NT2/D1 (cell line): ENCODE measurements at regions not wholly inside any gene's neighbourhood (a gene's known extent, or its start where the extent isn't known, plus 50 kb on each side); places are given as distances from the start of the nearest gene placed in this dataset.

Experiments
- DNase-seq: peaks from one replicate; pipeline ENCODE4 v3.0.0-alpha.2; 2011; ENCODE audit warnings: low read depth, low spot score
- H3K27me3 ChIP-seq: 2 replicates; pipeline ENCODE4 v1.6.0; 2011; ENCODE audit warnings: mild to moderate bottlenecking; ENCODE audit not compliant: insufficient read length, insufficient read depth
- H3K36me3 ChIP-seq: 2 replicates; pipeline ENCODE4 v1.6.1; 2011; ENCODE audit warnings: mild to moderate bottlenecking, low read length, mixed read lengths; ENCODE audit not compliant: insufficient read depth, insufficient read length
- H3K4me1 ChIP-seq: 2 replicates; pipeline ENCODE4 v1.5.1; 2011; ENCODE audit not compliant: insufficient read depth, insufficient read length
- H3K4me3 ChIP-seq: 2 replicates; pipeline ENCODE4 v1.5.1; 2011; ENCODE audit warnings: low read depth; ENCODE audit not compliant: insufficient read length
- H3K9ac ChIP-seq: 2 replicates; pipeline ENCODE4 v1.6.0; 2011; ENCODE audit warnings: low read depth; ENCODE audit not compliant: insufficient read length
- H3K9me3 ChIP-seq: 2 replicates; pipeline ENCODE4 v1.5.1; 2011; ENCODE audit warnings: mild to moderate bottlenecking, low read length; ENCODE audit not compliant: insufficient read depth
- SUZ12 ChIP-seq: IDR thresholded peaks from 2 replicates; pipeline ENCODE4 v1.6.1; 2011; ENCODE audit not compliant: insufficient read length, insufficient read depth; ENCODE audit errors: extremely low read depth
- YY1 ChIP-seq: IDR thresholded peaks from 2 replicates; pipeline ENCODE4 v1.6.1; 2011; ENCODE audit not compliant: insufficient read length, insufficient read depth
- ZNF274 ChIP-seq: IDR thresholded peaks from 2 replicates; pipeline ENCODE4 v1.6.1; 2011; ENCODE audit warnings: mild to moderate bottlenecking, low read depth, low read length

DNA sequence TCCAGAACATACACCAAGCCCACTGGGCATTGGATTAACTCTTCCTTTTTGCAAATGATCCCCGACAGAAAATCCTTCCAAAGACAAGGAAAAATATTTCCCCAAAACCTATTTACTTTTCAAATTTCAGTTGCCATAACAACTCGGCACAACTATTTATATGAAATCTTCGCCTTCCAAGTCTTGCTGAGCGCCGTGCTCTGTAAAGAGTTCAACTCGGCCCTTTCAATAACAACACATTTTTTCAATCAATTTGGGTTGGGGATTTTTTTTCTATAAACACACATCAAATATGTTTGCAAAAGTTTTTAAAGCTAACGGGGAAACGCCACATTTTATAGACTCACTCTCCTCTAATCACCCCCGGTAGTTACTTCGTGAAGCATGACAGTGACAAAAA is 333.8 kb downstream of the MN1 start:
- H3K27me3 ChIP-seq = peaks cover 3% of the 10 kb centered on the region

GRCh38 chr22:27468712-27469111 is 332.8 kb downstream of the MN1 start:
- no peak for TF ChIP-seq ZNF274
- TF ChIP-seq YY1 = no peak
- TF ChIP-seq SUZ12 = no peak
- Histone ChIP-seq H3K27me3 (peaks cover 3% of the 10 kb centered on the region), H3K36me3 (no peaks in the 10 kb centered on the region), H3K4me1 (peaks cover 7% of the 10 kb centered on the region), H3K4me3 (no peak overlapping the region), H3K9me3 (no peaks in the 10 kb centered on the region), H3K9ac (no peak overlapping the region)
- no peak for DNase-seq

More for the DNA sequence above, 333.8 kb downstream of the MN1 start:
- DNase-seq = no peak
- Histone ChIP-seq H3K4me1 (peaks cover 7% of the 10 kb centered on the region), H3K4me3 (no peak overlapping the region), H3K9me3 (no peaks in the 10 kb centered on the region), H3K9ac (no peak overlapping the region), H3K36me3 (no peaks in the 10 kb centered on the region)
- no peak for TF ChIP-seq ZNF274
- no peak for TF ChIP-seq SUZ12
- no peak for TF ChIP-seq YY1

- TF ChIP-seq ZNF274 (no peak), SUZ12 (no peak), YY1 (no peak)
These were observed 331.3 kb downstream of the MN1 start for GRCh38 chr22:27470169-27470772.

DNA sequence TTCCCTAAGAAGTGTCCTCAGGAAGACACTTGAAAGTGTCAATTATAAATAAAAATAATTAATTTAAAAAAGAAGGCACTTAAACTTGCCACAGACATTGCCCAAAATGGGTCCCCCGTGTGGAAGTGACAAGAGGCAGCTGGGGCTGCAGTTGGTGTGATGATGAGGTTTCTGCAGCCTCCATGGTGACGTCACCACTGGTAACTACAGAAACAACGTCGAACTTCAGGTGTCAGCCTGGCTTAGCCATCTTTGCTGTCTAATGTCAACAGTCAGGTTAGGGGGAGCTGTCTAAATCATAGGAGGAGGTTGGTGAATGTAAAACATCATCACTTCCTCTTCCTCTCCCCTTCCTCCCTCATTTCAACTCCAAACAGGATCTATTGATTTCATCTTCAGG is 328.6 kb downstream of the MN1 start:
- Histone ChIP-seq H3K4me1 (peaks cover 10% of the 10 kb centered on the region), H3K9ac (no peak overlapping the region), H3K36me3 (no peaks in the 10 kb centered on the region), H3K4me3 (no peak overlapping the region), H3K27me3 (peaks cover 3% of the 10 kb centered on the region), H3K9me3 (no peaks in the 10 kb centered on the region)
- no peak for TF ChIP-seq ZNF274
- TF ChIP-seq YY1 = no peak
- DNase-seq = no peak

More at GRCh38 chr22:27470169-27470772, 331.3 kb downstream of the MN1 start:
- H3K27me3 ChIP-seq = no peaks in the 10 kb centered on the region
- no peaks in the 10 kb centered on the region for H3K9me3 ChIP-seq
- no peak for DNase-seq
- no peak overlapping the region for H3K9ac ChIP-seq
- H3K4me3 ChIP-seq = no peak overlapping the region
- H3K36me3 ChIP-seq = no peaks in the 10 kb centered on the region
- H3K4me1 ChIP-seq = peaks cover 8% of the 10 kb centered on the region

DNA sequence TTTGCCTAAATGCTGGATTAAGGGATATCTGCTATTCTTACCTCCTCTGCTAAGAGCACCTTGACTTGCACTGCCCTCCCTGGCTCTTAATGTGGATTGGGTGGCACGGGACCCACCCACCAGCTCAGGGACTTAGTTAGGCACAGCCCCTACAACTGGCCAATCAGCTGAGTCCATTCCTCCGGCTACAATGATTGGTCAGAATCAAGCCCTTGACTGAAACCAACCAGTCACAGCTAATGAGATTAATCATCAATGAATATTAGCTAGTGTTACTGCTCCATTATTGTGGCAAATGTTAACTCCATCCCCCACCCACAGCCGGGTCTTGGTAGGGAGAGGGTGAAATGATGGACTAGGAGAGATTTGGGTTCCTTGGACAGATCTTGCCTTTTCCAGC is 328.0 kb downstream of the MN1 start:
- H3K9ac ChIP-seq = no peak overlapping the region
- DNase-seq = no peak
- no peak overlapping the region for H3K4me3 ChIP-seq
- peaks cover 3% of the 10 kb centered on the region for H3K27me3 ChIP-seq
- TF ChIP-seq YY1 = no peak
- no peak for TF ChIP-seq ZNF274
- TF ChIP-seq SUZ12 = no peak
- no peaks in the 10 kb centered on the region for H3K36me3 ChIP-seq
- H3K9me3 ChIP-seq = no peaks in the 10 kb centered on the region
- peaks cover 10% of the 10 kb centered on the region for H3K4me1 ChIP-seq

DNA sequence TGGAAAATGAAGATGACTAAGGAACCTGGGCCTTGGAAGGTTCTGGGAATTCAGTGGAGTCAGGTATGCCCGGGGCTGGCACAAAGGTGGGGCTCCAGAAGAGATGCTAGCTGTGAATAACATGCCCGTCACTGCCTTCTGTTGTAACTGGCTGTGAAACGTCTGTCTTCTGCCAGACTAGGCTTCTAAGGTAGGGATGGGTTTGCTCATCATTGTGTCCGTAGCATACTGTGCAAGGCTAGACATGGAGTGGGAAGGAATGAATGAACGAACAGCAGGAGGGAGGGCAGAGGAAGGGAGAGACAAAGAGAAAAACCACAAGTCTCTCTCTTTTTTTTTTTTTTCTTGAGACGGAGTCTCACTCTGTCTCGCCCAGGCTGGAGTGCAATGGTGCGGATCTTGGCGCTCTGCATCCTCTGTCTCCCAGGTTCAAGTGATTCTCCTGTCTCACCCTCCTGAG is 327.4 kb downstream of the MN1 start:
- H3K4me1 ChIP-seq = peaks cover 10% of the 10 kb centered on the region
- no peaks in the 10 kb centered on the region for H3K9me3 ChIP-seq
- DNase-seq = no peak
- TF ChIP-seq YY1 (no peak), SUZ12 (no peak), ZNF274 (no peak)
- peaks cover 3% of the 10 kb centered on the region for H3K27me3 ChIP-seq
- no peak overlapping the region for H3K4me3 ChIP-seq
- H3K9ac ChIP-seq = no peak overlapping the region
- H3K36me3 ChIP-seq = no peaks in the 10 kb centered on the region

- H3K27me3 ChIP-seq = peaks cover 3% of the 10 kb centered on the region
These were observed 326.6 kb downstream of the MN1 start for GRCh38 chr22:27474711-27475547.

More at GRCh38 chr22:27474711-27475547, 326.6 kb downstream of the MN1 start:
- Histone ChIP-seq H3K9ac (peak overlapping the region; percentile 32), H3K4me3 (no peak overlapping the region), H3K4me1 (peaks cover 13% of the 10 kb centered on the region), H3K9me3 (no peaks in the 10 kb centered on the region), H3K36me3 (no peaks in the 10 kb centered on the region)
- DNase-seq = peak; percentile 56
- TF ChIP-seq ZNF274 (no peak), YY1 (no peak), SUZ12 (no peak)
